Vagina (tissue), 2 donors: ENCODE measurements at regions not wholly inside any gene's neighbourhood (a gene's known extent, or its start where the extent isn't known, plus 50 kb on each side); places are given as distances from the start of the nearest gene placed in this dataset.

Experiments
- DNase-seq, 2 donors: peaks; one replicate each; pipeline ENCODE4 v3.0.0-alpha.2; 2017; ENCODE audit errors: extremely low spot score in 2 of 2
- H3K27ac ChIP-seq: fragments of 200-600 bp; sonication (generic); one replicate; pipeline ENCODE4 v1.5.1; 2019
- H3K27me3 ChIP-seq: fragments of 200-600 bp; sonication (generic); one replicate; pipeline ENCODE4 v1.5.1; 2019
- H3K36me3 ChIP-seq, 2 donors: fragments of 200-600 bp; sonication (generic); one replicate each; pipeline ENCODE4 v1.5.1; 2017 to 2019
- H3K4me1 ChIP-seq: fragments of 200-600 bp; sonication (generic); one replicate; pipeline ENCODE4 v1.5.1; 2019
- H3K4me3 ChIP-seq, 2 donors: fragments of 200-600 bp; sonication (generic); 1 replicate in 1 of 2; 2 replicates in 1 of 2; pipeline ENCODE4 v1.5.1; 2016 to 2019
- H3K9me3 ChIP-seq: fragments of 200-600 bp; sonication (generic); one replicate; pipeline ENCODE4 v1.5.1; 2019
- POLR2A ChIP-seq, 2 donors: fragments of 450-650 bp; IDR thresholded peaks; one replicate each; pipeline ENCODE4 v1.6.1; 2017; ENCODE audit warnings: antibody characterized with exemption in 2 of 2, mild to moderate bottlenecking in 2 of 2, moderate library complexity in 2 of 2
- POLR2AphosphoS5 ChIP-seq, 2 donors: sonication (generic); formaldehyde crosslinking; IDR thresholded peaks; one replicate each; pipeline ENCODE4 v1.9.0; 2017; ENCODE audit warnings: antibody characterized with exemption in 2 of 2, mild to moderate bottlenecking in 2 of 2, low read depth in 1 of 2; ENCODE audit not compliant: insufficient read depth in 1 of 2
- intact Hi-C: fragments of 100-400 bp; cut with DNase I; formaldehyde crosslinking; loops from one replicate; pipeline ENCODE4 v1.15.1; 2023
- TF ChIP-seq, protein P1 (sequence below), 3 experiments: fragments of 450-650 bp in 2 of 3; fragments of 200-600 bp in 1 of 3; sonication (generic) in 1 of 3; IDR thresholded peaks; one replicate each; pipeline ENCODE4 v1.5.1; 2017 to 2019; ENCODE audit warnings: antibody characterized with exemption in 3 of 3, mild to moderate bottlenecking in 2 of 3, moderate library complexity in 2 of 3

DNA sequence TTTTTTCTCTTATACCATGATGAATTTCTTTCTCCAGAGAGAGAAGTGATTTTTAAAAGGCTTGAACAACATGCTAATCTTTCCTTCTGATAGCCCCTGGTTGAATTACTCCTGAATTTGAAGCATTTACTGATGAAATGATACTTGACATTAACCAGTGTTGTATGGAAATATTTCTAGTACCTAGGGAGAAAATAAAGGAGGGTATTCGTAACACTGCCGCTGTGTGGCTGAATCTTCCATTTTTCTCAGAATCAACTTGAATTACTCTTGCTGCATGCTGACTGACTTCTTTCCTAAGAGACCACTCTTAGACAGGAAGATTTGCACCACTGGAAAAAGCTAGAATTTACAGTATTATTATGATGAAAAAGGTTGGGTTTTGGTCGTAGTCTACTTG lies 118.3 kb downstream of the FAT3 start:
- H3K4me3 ChIP-seq = no peak overlapping the region
- DNase-seq = no peak
- intact Hi-C loops = no loop called here
- TF ChIP-seq POLR2A (IDR thresholded peaks at IDR 0.05) = no peak
- TF ChIP-seq POLR2AphosphoS5 (IDR thresholded peaks at IDR 0.05; ENCODE audit: insufficient read depth in 1 of 2, low read depth in 1 of 2) = no peak
- TF ChIP-seq, protein P1, sequence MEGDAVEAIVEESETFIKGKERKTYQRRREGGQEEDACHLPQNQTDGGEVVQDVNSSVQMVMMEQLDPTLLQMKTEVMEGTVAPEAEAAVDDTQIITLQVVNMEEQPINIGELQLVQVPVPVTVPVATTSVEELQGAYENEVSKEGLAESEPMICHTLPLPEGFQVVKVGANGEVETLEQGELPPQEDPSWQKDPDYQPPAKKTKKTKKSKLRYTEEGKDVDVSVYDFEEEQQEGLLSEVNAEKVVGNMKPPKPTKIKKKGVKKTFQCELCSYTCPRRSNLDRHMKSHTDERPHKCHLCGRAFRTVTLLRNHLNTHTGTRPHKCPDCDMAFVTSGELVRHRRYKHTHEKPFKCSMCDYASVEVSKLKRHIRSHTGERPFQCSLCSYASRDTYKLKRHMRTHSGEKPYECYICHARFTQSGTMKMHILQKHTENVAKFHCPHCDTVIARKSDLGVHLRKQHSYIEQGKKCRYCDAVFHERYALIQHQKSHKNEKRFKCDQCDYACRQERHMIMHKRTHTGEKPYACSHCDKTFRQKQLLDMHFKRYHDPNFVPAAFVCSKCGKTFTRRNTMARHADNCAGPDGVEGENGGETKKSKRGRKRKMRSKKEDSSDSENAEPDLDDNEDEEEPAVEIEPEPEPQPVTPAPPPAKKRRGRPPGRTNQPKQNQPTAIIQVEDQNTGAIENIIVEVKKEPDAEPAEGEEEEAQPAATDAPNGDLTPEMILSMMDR (IDR thresholded peaks at IDR 0.05) = no peak
- no peaks in the 10 kb centered on the region for H3K36me3 ChIP-seq
- no peaks in the 10 kb centered on the region for H3K4me1 ChIP-seq
- H3K9me3 ChIP-seq = no peaks in the 10 kb centered on the region
- H3K27ac ChIP-seq = no peak overlapping the region
- H3K27me3 ChIP-seq = no peaks in the 10 kb centered on the region

DNA sequence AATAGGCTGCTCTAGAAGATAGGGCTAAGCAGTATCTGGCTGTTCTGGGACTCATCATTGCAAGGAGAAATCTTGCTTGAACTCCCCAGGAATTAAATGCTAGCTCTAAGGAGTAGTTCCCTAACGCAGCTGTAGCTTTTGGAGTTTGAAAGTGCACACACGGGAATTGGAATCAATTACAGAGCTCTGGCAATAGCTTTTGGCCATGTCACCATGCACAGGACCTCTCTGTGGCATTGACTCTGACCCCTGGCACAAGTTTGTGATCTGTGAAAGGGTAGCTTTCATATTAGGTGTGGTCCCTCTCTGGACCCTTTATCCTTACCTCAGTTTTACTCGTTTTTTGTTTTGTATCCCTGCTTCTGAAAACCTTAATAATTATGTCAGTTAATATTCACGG lies 121.6 kb downstream of the FAT3 start:
- Histone ChIP-seq H3K9me3 (no peaks in the 10 kb centered on the region), H3K27me3 (no peaks in the 10 kb centered on the region), H3K4me3 (no peak overlapping the region), H3K27ac (no peak overlapping the region), H3K36me3 (no peaks in the 10 kb centered on the region), H3K4me1 (no peaks in the 10 kb centered on the region)
- intact Hi-C loops = no loop called here
- TF ChIP-seq POLR2A (IDR thresholded peaks at IDR 0.05) (no peak), POLR2AphosphoS5 (IDR thresholded peaks at IDR 0.05; ENCODE audit: insufficient read depth in 1 of 2, low read depth in 1 of 2) (no peak)
- TF ChIP-seq, protein P1 (IDR thresholded peaks at IDR 0.05) = no peak
- DNase-seq = no peak

DNA sequence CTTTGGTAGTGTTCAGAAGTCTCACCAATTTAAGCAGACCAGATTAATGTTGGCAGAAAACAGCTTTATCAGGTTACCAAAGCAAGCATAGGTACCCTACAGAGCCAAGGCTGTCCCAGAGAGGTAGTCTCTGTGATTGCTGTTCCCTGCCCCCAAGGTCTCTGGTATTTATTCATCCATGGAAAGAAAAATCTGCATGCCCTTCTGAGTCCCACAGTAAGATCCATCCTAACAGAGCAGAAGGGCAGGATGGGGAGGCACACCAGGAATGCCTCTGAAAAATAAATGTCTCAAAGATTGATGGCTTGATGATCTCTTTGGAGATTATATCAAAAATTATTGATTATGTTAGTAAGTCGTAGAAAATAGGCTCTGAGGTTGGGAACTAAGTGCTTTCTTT lies 122.8 kb downstream of the FAT3 start:
- intact Hi-C loops = no loop called here
- Histone ChIP-seq H3K27me3 (no peaks in the 10 kb centered on the region), H3K27ac (no peak overlapping the region), H3K4me3 (no peak overlapping the region), H3K9me3 (no peaks in the 10 kb centered on the region), H3K36me3 (no peaks in the 10 kb centered on the region), H3K4me1 (no peaks in the 10 kb centered on the region)
- TF ChIP-seq POLR2AphosphoS5 (IDR thresholded peaks at IDR 0.05; ENCODE audit: insufficient read depth in 1 of 2, low read depth in 1 of 2) = no peak
- TF ChIP-seq, protein P1 (IDR thresholded peaks at IDR 0.05) = no peak
- no peak for DNase-seq

DNA sequence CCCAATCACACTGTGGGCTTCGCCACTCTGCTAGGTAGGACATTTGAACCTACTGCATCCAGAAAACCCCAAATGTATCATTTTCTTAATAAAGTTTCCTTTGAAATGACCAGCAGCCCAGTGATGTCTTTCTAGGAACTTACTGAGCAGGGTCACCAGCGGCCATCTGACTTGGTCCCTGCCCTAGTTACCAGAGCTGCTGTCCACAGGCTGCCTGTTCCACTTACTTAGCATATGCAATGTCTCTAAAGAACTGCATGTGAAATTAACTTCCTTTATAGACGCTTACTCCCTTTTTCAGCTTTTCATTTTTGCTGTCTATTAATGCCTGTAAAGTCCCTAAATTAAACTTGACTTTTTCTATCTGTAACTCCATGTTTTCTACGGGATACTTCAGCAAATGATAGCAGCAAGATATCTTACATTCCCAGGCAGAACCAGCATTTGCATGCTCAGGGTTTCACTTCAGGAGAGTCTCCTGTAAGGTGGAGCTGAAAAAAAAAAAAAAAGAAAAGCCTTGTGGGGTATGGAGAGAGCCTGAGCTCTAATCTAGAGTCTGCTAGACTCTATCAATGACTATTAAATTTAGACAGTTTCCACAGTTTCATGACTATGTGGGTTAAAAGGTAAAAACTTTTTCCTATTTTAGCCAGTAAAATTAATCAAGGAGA lies 125.0 kb downstream of the FAT3 start:
- H3K4me3 ChIP-seq = no peak overlapping the region
- no peaks in the 10 kb centered on the region for H3K4me1 ChIP-seq
- H3K27ac ChIP-seq = no peak overlapping the region
- TF ChIP-seq POLR2A (IDR thresholded peaks at IDR 0.05) (no peak), POLR2AphosphoS5 (IDR thresholded peaks at IDR 0.05; ENCODE audit: insufficient read depth in 1 of 2, low read depth in 1 of 2) (no peak)
- TF ChIP-seq, protein P1 (IDR thresholded peaks at IDR 0.05) = no peak
- H3K27me3 ChIP-seq = no peaks in the 10 kb centered on the region
- no peaks in the 10 kb centered on the region for H3K9me3 ChIP-seq
- H3K36me3 ChIP-seq = no peaks in the 10 kb centered on the region
- intact Hi-C loops = no loop called here
- no peak for DNase-seq

DNA sequence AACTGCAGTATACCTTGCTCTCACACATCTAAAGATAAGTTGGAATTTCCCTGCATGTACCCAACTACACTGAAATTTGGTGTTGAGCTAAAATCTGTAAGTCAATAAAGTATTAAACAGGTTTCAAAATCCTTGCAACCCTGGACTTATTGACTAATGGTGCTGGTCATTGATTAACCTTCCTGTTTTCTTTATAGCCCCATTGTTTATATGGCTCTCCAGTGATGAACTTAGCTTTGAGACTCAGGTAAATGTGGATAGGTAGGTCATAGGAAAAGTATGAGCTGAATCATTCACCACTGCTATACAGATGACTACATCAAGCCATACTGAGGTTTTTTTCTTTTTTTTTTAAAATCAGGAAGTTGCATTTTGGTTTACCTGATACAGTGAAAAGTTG lies 132.7 kb downstream of the FAT3 start:
- no peaks in the 10 kb centered on the region for H3K9me3 ChIP-seq
- TF ChIP-seq, protein P1 (IDR thresholded peaks at IDR 0.05) = no peak
- TF ChIP-seq POLR2AphosphoS5 (IDR thresholded peaks at IDR 0.05; ENCODE audit: insufficient read depth in 1 of 2, low read depth in 1 of 2) (no peak), POLR2A (IDR thresholded peaks at IDR 0.05) (no peak)
- no peak overlapping the region for H3K4me3 ChIP-seq
- intact Hi-C loops = no loop called here
- no peaks in the 10 kb centered on the region for H3K36me3 ChIP-seq
- no peak for DNase-seq
- H3K27me3 ChIP-seq = no peaks in the 10 kb centered on the region
- H3K4me1 ChIP-seq = no peaks in the 10 kb centered on the region
- H3K27ac ChIP-seq = no peak overlapping the region
